ENCODE measurements at regions not wholly inside any gene's neighbourhood (a gene's known extent, or its start where the extent isn't known, plus 50 kb on each side); places are given as distances from the start of the nearest gene placed in this dataset.

- no peak for DNase-seq
- TF ChIP-seq, protein P1, sequence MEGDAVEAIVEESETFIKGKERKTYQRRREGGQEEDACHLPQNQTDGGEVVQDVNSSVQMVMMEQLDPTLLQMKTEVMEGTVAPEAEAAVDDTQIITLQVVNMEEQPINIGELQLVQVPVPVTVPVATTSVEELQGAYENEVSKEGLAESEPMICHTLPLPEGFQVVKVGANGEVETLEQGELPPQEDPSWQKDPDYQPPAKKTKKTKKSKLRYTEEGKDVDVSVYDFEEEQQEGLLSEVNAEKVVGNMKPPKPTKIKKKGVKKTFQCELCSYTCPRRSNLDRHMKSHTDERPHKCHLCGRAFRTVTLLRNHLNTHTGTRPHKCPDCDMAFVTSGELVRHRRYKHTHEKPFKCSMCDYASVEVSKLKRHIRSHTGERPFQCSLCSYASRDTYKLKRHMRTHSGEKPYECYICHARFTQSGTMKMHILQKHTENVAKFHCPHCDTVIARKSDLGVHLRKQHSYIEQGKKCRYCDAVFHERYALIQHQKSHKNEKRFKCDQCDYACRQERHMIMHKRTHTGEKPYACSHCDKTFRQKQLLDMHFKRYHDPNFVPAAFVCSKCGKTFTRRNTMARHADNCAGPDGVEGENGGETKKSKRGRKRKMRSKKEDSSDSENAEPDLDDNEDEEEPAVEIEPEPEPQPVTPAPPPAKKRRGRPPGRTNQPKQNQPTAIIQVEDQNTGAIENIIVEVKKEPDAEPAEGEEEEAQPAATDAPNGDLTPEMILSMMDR (IDR thresholded peaks at IDR 0.05; ENCODE audit: low read depth, low read length, missing control alignments), result no peak
- Histone ChIP-seq H3K4me3 (ENCODE audit: low read depth, low read length) (no peak overlapping the region), H3K27ac (no peak overlapping the region), H3K27me3 (replicated peaks) (no peaks in the 10 kb centered on the region), H3K36me3 (replicated peaks) (no peaks in the 10 kb centered on the region)
- in situ Hi-C loops (cut with HindIII; ENCODE audit: low pct_ligation_motif_present, low sequenced_read_pairs), result no loop called here
Measured at GRCh38 chr2:17163638-17164037, 354.6 kb downstream of the RAD51AP2 start.

DNA sequence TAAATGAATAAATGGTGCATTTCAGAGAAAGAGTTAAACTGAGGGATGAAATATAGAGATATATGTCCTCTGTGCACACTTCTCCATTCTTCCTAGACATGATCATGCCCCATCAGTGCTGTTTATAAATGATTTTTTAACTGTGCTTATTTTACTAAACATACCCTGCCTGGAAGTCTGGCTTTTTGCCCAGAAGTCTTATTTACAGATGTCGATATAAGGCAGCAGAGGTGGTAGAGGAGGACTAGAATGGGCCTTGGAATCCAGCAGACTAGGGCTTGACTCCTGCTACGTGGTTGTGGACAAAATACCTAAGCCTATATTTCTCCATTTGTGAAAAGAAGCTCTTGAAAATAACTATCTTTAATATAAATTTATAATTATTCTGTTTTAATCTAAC is 355.5 kb downstream of the RAD51AP2 start:
- TF ChIP-seq, protein P1 (IDR thresholded peaks at IDR 0.05; ENCODE audit: low read depth, low read length, missing control alignments), result no peak
- in situ Hi-C loops (cut with HindIII; ENCODE audit: low pct_ligation_motif_present, low sequenced_read_pairs), result no loop called here
- no peaks in the 10 kb centered on the region for H3K27me3 ChIP-seq (replicated peaks)
- no peak for DNase-seq
- H3K27ac ChIP-seq, result no peak overlapping the region
- no peak overlapping the region for H3K4me3 ChIP-seq (ENCODE audit: low read depth, low read length)
- no peaks in the 10 kb centered on the region for H3K36me3 ChIP-seq (replicated peaks)

DNA sequence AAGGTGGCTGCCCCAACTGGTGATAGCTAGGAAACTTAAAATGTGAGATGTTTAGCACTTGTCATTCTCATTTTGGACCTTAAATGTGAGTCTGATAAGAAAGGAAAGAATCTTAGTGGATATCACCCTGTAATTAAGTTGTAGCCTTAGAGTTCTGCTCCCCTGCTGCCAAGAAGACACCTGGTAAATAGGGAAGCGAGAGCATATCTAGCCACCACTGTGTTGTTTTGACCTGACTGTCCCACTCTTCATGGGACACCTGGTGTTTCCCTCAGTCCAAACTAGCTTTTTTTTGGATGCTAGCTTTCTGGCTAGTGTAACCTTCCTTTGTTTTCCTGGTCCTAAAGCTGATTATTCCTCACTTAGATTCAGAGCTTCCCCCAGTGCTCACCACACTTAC is 357.6 kb downstream of the RAD51AP2 start:
- H3K36me3 ChIP-seq (replicated peaks), result no peaks in the 10 kb centered on the region
- no peak overlapping the region for H3K27ac ChIP-seq
- no peak overlapping the region for H3K4me3 ChIP-seq (ENCODE audit: low read depth, low read length)
- H3K27me3 ChIP-seq (replicated peaks), result no peaks in the 10 kb centered on the region
- DNase-seq, result no peak
- in situ Hi-C loops (cut with HindIII; ENCODE audit: low pct_ligation_motif_present, low sequenced_read_pairs), result no loop called here
- TF ChIP-seq, protein P1 (IDR thresholded peaks at IDR 0.05; ENCODE audit: low read depth, low read length, missing control alignments), result no peak

DNA sequence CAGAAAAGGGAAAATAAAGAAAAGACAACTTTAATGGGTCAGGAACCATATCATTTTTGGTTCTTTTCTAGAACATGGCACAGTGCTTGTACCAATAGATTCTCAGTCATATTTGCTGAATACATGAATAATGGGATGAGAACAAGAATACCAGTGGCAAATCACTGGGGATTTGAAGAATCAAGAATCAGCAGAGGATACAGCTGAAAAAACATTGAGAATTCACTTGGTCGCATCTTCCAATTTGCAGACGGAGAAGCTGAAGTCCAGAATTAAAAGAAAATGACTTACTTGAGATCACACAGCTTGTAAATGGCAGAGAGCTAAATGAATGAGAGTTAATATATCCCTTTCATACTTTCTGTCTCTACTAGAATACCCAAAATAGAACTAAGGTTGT is 362.2 kb downstream of the RAD51AP2 start:
- TF ChIP-seq, protein P1 (IDR thresholded peaks at IDR 0.05; ENCODE audit: low read depth, low read length, missing control alignments), result no peak
- Histone ChIP-seq H3K4me3 (ENCODE audit: low read depth, low read length) (no peak overlapping the region), H3K36me3 (replicated peaks) (no peaks in the 10 kb centered on the region), H3K27me3 (replicated peaks) (no peaks in the 10 kb centered on the region), H3K27ac (no peak overlapping the region)
- in situ Hi-C loops (cut with HindIII; ENCODE audit: low pct_ligation_motif_present, low sequenced_read_pairs), result no loop called here
- DNase-seq, result no peak

DNA sequence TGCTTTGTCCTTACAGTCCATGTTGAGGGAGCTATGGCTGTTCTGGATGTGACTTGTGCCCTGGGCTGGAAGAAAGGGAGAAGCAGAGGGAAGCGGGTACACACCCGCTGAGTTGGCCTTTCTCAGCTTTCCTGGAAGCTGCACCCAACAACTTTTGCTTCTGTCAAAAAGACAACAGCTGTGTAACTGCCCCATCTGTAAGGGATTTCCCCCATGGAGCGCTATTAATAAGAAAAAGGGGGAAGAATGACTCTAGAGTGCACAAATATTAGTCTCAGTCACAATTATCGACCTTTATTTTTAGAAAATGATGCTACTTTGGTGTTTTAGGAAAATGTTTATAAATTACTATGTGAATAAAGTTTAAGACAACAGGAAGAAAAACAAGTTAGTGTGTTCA is 368.3 kb downstream of the RAD51AP2 start:
- Histone ChIP-seq H3K27me3 (replicated peaks) (no peaks in the 10 kb centered on the region), H3K36me3 (replicated peaks) (no peaks in the 10 kb centered on the region), H3K4me3 (ENCODE audit: low read depth, low read length) (no peak overlapping the region), H3K27ac (no peak overlapping the region)
- in situ Hi-C loops (cut with HindIII; ENCODE audit: low pct_ligation_motif_present, low sequenced_read_pairs), result no loop called here
- DNase-seq, result no peak
- TF ChIP-seq, protein P1 (IDR thresholded peaks at IDR 0.05; ENCODE audit: low read depth, low read length, missing control alignments), result no peak

- Histone ChIP-seq H3K4me3 (ENCODE audit: low read depth, low read length) (no peak overlapping the region), H3K36me3 (replicated peaks) (no peaks in the 10 kb centered on the region), H3K27ac (no peak overlapping the region), H3K27me3 (replicated peaks) (no peaks in the 10 kb centered on the region)
- in situ Hi-C loops (cut with HindIII; ENCODE audit: low pct_ligation_motif_present, low sequenced_read_pairs), result no loop called here
- DNase-seq, result peak; percentile 18
- TF ChIP-seq, protein P1 (IDR thresholded peaks at IDR 0.05; ENCODE audit: low read depth, low read length, missing control alignments), result peak; percentile 88
Measured at GRCh38 chr2:17148407-17149145, 369.7 kb downstream of the RAD51AP2 start.

All from brain microvascular endothelial cell (primary cell).